Transverse colon (tissue), 4 donors: ENCODE measurements at regions not wholly inside any gene's neighbourhood (a gene's known extent, or its start where the extent isn't known, plus 50 kb on each side); places are given as distances from the start of the nearest gene placed in this dataset.

Experiments
- DNase-seq: peaks from one replicate; pipeline ENCODE4 v3.0.0-alpha.2; 2019
- H3K27ac ChIP-seq, 4 donors: fragments of 200-600 bp; sonication (generic); 2 replicates each; pipeline ENCODE4 v1.5.1; 2016 to 2018; ENCODE audit warnings: inconsistent platforms in 4 of 4
- H3K27me3 ChIP-seq: fragments of 200-600 bp; sonication (generic); 2 replicates; pipeline ENCODE4 v1.5.1; 2017; ENCODE audit warnings: inconsistent platforms
- H3K36me3 ChIP-seq, 4 donors: fragments of 200-600 bp; sonication (generic); 2 replicates each; pipeline ENCODE4 v1.5.1; 2017 to 2019; ENCODE audit warnings: inconsistent platforms in 4 of 4
- H3K4me1 ChIP-seq, 4 donors: fragments of 200-600 bp; sonication (generic); 2 replicates each; pipeline ENCODE4 v1.5.1; 2017 to 2020; ENCODE audit warnings: inconsistent platforms in 4 of 4
- H3K4me3 ChIP-seq, 4 donors: fragments of 200-600 bp; sonication (generic); 1 replicate in 1 of 4; 2 replicates in 3 of 4; pipeline versions ENCODE4 v1.5.1 to v1.6.1; 2017 to 2019; ENCODE audit warnings: inconsistent platforms in 4 of 4
- H3K9me3 ChIP-seq, 2 donors: fragments of 200-600 bp; sonication (generic); 2 replicates each; pipeline ENCODE4 v1.5.1; 2017 to 2019; ENCODE audit warnings: inconsistent platforms in 2 of 2
- CTCF ChIP-seq, 5 experiments: fragments of 200-600 bp in 3 of 5; fragments of 450-650 bp in 2 of 5; sonication (generic) in 3 of 5; IDR thresholded peaks; 1 replicate in 2 of 5; 2 replicates in 3 of 5; pipeline ENCODE4 v1.5.1; 2016 to 2017; ENCODE audit warnings: antibody characterized with exemption in 5 of 5, inconsistent platforms in 3 of 5, mild to moderate bottlenecking in 2 of 5, moderate library complexity in 1 of 5
- EP300 ChIP-seq: sonication (generic); formaldehyde crosslinking; IDR thresholded peaks from one replicate; pipeline ENCODE4 v1.6.1; 2017; ENCODE audit warnings: antibody characterized with exemption, low read depth
- POLR2A ChIP-seq: fragments of 450-650 bp; IDR thresholded peaks from one replicate; pipeline ENCODE4 v1.6.1; 2016; ENCODE audit warnings: antibody characterized with exemption, mild to moderate bottlenecking, moderate library complexity
- POLR2AphosphoS5 ChIP-seq, 3 donors: sonication (generic); formaldehyde crosslinking; IDR thresholded peaks; one replicate each; pipeline ENCODE4 v1.6.1; 2016; ENCODE audit warnings: antibody characterized with exemption in 3 of 3
- WGBS, 2 donors: methylation state at CpG; one replicate each; pipeline ENCODE4 v1.1.5; 2018; ENCODE audit warnings: low coverage in 1 of 2; 5-methylcytosine and 5-hydroxymethylcytosine counted together
- in situ Hi-C, 4 donors: fragments of 200-750 bp; cut with MboI; loops; one replicate each; pipeline versions ENCODE4 v1.15.0 to v1.15.1; 2017; ENCODE audit warnings: low sequenced_read_pairs in 3 of 4, low pct_ligation_motif_present in 1 of 4, low pct_unique_long_range_greater_than_20kb in 1 of 4
- intact Hi-C: fragments of 100-400 bp; cut with DNase I; formaldehyde crosslinking; loops from one replicate; pipeline ENCODE4 v1.15.1; 2023; ENCODE audit warnings: low total_unique reads

- DNase-seq, result no peak
- WGBS, 2 donors, result 77 to 88% methylated on average over 1 of the region's 1 CpG
- Histone ChIP-seq H3K27ac (no peak overlapping the region), H3K4me3 (no peak overlapping the region), H3K36me3 (no peaks in the 10 kb centered on the region), H3K4me1 (no peaks in the 10 kb centered on the region), H3K9me3 (no peaks in the 10 kb centered on the region), H3K27me3 (no peaks in the 10 kb centered on the region)
- intact Hi-C loops (no loop called here), in situ Hi-C loops (no loop called here)
- TF ChIP-seq EP300 (no peak), CTCF (IDR thresholded peaks at IDR 0.05) (no peak), POLR2AphosphoS5 (IDR thresholded peaks at IDR 0.05) (no peak), POLR2A (no peak)
Measured at GRCh38 chr2:17229414-17229813, 288.8 kb downstream of the RAD51AP2 start.

GRCh38 chr2:17228461-17228860 is 289.8 kb downstream of the RAD51AP2 start:
- in situ Hi-C loops, result no loop called here
- no peak for TF ChIP-seq EP300
- TF ChIP-seq CTCF (IDR thresholded peaks at IDR 0.05), result no peak
- TF ChIP-seq POLR2A, result no peak
- TF ChIP-seq POLR2AphosphoS5 (IDR thresholded peaks at IDR 0.05), result no peak

GRCh38 chr2:17227856-17228255 is 290.4 kb downstream of the RAD51AP2 start:
- H3K9me3 ChIP-seq, result no peaks in the 10 kb centered on the region
- H3K4me3 ChIP-seq, result no peak overlapping the region
- intact Hi-C loops (no loop called here), in situ Hi-C loops (no loop called here)
- no peaks in the 10 kb centered on the region for H3K27me3 ChIP-seq
- 81 to 83% methylated on average over 1 to 5 of the region's 5 CpGs for WGBS, 2 donors
- DNase-seq, result no peak
- H3K36me3 ChIP-seq, result no peaks in the 10 kb centered on the region
- H3K27ac ChIP-seq, result no peak overlapping the region
- H3K4me1 ChIP-seq, result no peaks in the 10 kb centered on the region
- TF ChIP-seq POLR2A, result no peak

More at GRCh38 chr2:17228461-17228860, 289.8 kb downstream of the RAD51AP2 start:
- no peaks in the 10 kb centered on the region for H3K4me1 ChIP-seq
- intact Hi-C loops, result no loop called here
- no peak overlapping the region for H3K4me3 ChIP-seq
- H3K27ac ChIP-seq, result no peak overlapping the region
- no peaks in the 10 kb centered on the region for H3K36me3 ChIP-seq
- DNase-seq, result no peak
- no peaks in the 10 kb centered on the region for H3K9me3 ChIP-seq
- WGBS, 2 donors, result 81 to 88% methylated on average over 6 of the region's 6 CpGs
- H3K27me3 ChIP-seq, result no peaks in the 10 kb centered on the region

- in situ Hi-C loops, result no loop called here
- TF ChIP-seq CTCF (IDR thresholded peaks at IDR 0.05) (no peak), POLR2AphosphoS5 (IDR thresholded peaks at IDR 0.05) (no peak), POLR2A (no peak), EP300 (no peak)
- DNase-seq, result no peak
Measured at GRCh38 chr2:17226941-17227490, 291.2 kb downstream of the RAD51AP2 start.

GRCh38 chr2:17223211-17223610 is 295.0 kb downstream of the RAD51AP2 start:
- Histone ChIP-seq H3K27me3 (no peaks in the 10 kb centered on the region), H3K36me3 (no peaks in the 10 kb centered on the region), H3K27ac (no peak overlapping the region), H3K9me3 (no peaks in the 10 kb centered on the region), H3K4me3 (no peak overlapping the region), H3K4me1 (no peaks in the 10 kb centered on the region)
- intact Hi-C loops (no loop called here), in situ Hi-C loops (no loop called here)
- WGBS, 2 donors, result 68 to 75% methylated on average over 4 of the region's 4 CpGs
- TF ChIP-seq POLR2A, result no peak
- TF ChIP-seq CTCF (IDR thresholded peaks at IDR 0.05), result no peak
- no peak for TF ChIP-seq EP300
- no peak for TF ChIP-seq POLR2AphosphoS5 (IDR thresholded peaks at IDR 0.05)
- no peak for DNase-seq

More at GRCh38 chr2:17226941-17227490, 291.2 kb downstream of the RAD51AP2 start:
- no peaks in the 10 kb centered on the region for H3K36me3 ChIP-seq
- no peaks in the 10 kb centered on the region for H3K9me3 ChIP-seq
- H3K4me1 ChIP-seq, result no peaks in the 10 kb centered on the region
- H3K27me3 ChIP-seq, result no peaks in the 10 kb centered on the region
- H3K27ac ChIP-seq, result no peak overlapping the region
- intact Hi-C loops, result no loop called here
- H3K4me3 ChIP-seq, result no peak overlapping the region
